GM12878 (cell line): ENCODE measurements at regions not wholly inside any gene's neighbourhood (a gene's known extent, or its start where the extent isn't known, plus 50 kb on each side); places are given as distances from the start of the nearest gene placed in this dataset.

Experiments used
- CTCF ChIP-seq, 3 experiments: IDR thresholded peaks in 2 of 3; conservative IDR thresholded peaks in 1 of 3; 2 replicates each; pipeline ENCODE4 v1.5.1; 2011; ENCODE audit warnings: low read depth in 3 of 3, low read length in 3 of 3, mild to moderate bottlenecking in 3 of 3, control low read depth in 2 of 3, moderate library complexity in 2 of 3, inconsistent platforms in 1 of 3, mixed read lengths in 1 of 3; ENCODE audit not compliant: control insufficient read depth in 2 of 3, insufficient read depth in 1 of 3; ENCODE audit errors: extremely low read depth in 1 of 3
- FOS ChIP-seq: IDR thresholded peaks from 3 replicates; pipeline ENCODE4 v1.6.1; 2011; ENCODE audit warnings: borderline replicate concordance; ENCODE audit not compliant: insufficient read length; ENCODE audit errors: extremely low read depth
- SP1 ChIP-seq: IDR thresholded peaks from one replicate; pipeline ENCODE4 v1.6.1; 2011; ENCODE audit warnings: low read depth, low read length
- ZNF274 ChIP-seq: IDR thresholded peaks from one replicate; pipeline ENCODE4 v1.8.0; 2011; ENCODE audit not compliant: insufficient read length, insufficient read depth

- TF ChIP-seq CTCF (IDR thresholded peaks at IDR 0.05 in 2 of 3, conservative IDR thresholded peaks at IDR 0.05 in 1 of 3; ENCODE audit: control insufficient read depth in 2 of 3, extremely low read depth in 1 of 3, insufficient read depth in 1 of 3, low read depth in 3 of 3, low read length in 3 of 3) (no peak), SP1 (no peak), FOS (no peak), ZNF274 (no peak)
Measured at GRCh38 chr1:4554271-4554865, 100.0 kb upstream of the AJAP1 start.
